AG10803 (cell line): ENCODE measurements at regions not wholly inside any gene's neighbourhood (a gene's known extent, or its start where the extent isn't known, plus 50 kb on each side); places are given as distances from the start of the nearest gene placed in this dataset.

Source experiments
- DNase-seq: peaks from one replicate; pipeline ENCODE4 v3.0.0; 2010; ENCODE audit warnings: low read depth
- H3K4me3 ChIP-seq: 2 replicates; pipeline ENCODE4 v1.5.1; 2011; ENCODE audit warnings: mild to moderate bottlenecking, low read length, control low read depth
- TF ChIP-seq, protein P1 (sequence below): conservative IDR thresholded peaks from 2 replicates; pipeline ENCODE4 v1.5.1; 2011; ENCODE audit warnings: mild to moderate bottlenecking, low read length, control low read depth, inconsistent platforms

DNA sequence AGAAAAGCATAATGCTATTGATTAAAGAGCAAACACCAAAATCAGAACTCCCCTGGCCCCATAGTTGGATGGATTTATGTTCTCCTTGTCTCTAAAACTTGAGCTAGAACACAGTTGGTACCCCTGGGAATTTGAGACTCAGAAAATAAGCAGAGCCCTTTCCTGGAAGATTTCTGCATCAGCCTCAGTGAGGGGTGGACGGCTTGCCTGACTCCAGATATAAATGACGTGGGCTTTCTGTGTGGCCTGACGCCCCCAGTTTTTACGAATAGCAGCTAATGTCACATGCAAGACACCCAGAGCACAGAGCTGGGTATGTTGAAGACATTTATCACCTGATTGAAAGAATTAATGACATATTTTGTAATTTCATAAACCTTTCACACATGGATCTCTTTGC is 130.8 kb downstream of the TRIM29 start:
- DNase-seq = no peak
- TF ChIP-seq, protein P1, sequence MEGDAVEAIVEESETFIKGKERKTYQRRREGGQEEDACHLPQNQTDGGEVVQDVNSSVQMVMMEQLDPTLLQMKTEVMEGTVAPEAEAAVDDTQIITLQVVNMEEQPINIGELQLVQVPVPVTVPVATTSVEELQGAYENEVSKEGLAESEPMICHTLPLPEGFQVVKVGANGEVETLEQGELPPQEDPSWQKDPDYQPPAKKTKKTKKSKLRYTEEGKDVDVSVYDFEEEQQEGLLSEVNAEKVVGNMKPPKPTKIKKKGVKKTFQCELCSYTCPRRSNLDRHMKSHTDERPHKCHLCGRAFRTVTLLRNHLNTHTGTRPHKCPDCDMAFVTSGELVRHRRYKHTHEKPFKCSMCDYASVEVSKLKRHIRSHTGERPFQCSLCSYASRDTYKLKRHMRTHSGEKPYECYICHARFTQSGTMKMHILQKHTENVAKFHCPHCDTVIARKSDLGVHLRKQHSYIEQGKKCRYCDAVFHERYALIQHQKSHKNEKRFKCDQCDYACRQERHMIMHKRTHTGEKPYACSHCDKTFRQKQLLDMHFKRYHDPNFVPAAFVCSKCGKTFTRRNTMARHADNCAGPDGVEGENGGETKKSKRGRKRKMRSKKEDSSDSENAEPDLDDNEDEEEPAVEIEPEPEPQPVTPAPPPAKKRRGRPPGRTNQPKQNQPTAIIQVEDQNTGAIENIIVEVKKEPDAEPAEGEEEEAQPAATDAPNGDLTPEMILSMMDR = no peak
- no peak overlapping the region for H3K4me3 ChIP-seq

DNA sequence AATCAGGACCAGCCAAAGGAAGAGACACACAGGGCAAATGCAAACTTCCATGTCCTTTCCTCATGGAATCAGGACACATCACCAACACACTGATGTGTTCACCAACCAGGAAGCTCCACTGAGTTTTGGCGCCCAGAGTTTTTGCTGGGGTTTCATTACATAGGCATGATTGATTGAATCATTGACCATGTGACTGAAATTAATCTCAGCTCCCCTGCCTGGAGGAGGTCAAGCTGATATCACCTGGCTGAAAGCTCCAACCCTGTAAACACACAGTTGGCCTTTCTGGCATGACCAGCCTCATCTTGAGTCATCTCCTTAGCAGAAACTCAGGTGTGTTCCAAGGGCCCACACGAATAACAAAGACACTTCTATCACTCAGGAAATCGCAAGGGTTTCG is 133.2 kb downstream of the TRIM29 start:
- TF ChIP-seq, protein P1 = no peak
- H3K4me3 ChIP-seq = no peak overlapping the region
- no peak for DNase-seq

DNA sequence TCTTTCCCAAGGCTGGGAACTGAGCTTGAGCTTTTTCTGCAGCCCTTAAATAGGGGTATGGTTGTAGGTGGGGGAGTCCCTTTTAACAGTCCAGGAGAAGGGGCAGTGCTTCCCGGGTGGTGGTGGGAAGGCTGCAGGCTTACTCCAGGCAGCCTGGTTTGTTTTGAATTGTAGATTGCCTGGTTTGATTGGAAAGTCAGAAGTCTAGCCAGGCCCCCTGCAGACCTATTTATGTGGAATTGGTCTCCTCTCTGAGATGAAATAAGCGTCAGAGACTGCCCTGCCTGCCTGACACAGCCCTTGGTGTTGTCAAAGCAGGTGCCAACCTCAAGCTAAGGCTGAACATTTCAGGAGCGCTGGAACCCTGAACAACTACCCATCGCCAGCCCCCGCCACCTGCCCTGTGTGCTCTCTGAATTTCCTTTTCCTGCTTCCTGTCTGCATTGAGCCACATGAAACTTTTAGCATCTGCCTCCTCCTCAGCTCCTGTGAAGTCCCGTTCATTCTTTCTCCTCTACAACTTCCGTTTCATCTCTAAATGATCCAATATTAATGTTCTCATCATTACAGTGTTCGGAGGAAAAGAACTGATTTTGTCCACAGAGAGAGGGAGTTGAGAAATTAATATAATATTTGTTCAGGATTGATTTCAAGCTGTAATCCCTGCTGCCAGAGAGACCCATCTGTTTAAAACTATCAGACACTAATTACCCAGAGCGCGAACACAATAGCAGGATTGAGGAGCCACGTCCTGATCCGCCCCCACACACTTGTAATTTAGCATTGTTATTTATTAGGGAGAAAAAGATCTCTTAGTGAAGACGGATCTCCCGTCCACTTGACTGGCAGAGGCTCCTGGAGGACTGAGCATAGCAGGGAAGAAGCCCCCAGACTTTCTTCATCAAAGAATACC is 136.5 kb downstream of the TRIM29 start:
- H3K4me3 ChIP-seq = no peak overlapping the region
- TF ChIP-seq, protein P1 = no peak
- no peak for DNase-seq

DNA sequence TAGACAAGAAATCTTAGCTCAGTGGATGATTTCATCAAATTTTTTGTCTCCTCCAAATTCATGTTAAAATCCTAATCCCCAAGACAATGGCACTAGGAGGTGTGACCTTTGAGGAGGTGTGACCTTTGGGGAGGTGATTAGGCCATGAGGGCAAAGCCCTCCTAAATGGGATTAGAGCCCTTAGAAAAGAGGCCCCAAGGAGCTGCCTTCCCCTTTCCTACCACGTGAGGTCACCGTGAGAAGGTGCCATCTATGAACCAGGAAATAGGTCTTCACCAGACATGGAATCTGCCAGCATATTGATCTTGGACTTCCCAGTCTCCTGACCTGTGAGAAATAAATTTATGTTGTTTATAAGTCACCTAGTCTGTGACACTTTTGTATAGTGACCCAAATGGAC is 138.7 kb downstream of the TRIM29 start:
- DNase-seq = no peak
- H3K4me3 ChIP-seq = no peak overlapping the region
- TF ChIP-seq, protein P1 = peak; percentile 34; the same call in 1 of the 2 replicates

DNA sequence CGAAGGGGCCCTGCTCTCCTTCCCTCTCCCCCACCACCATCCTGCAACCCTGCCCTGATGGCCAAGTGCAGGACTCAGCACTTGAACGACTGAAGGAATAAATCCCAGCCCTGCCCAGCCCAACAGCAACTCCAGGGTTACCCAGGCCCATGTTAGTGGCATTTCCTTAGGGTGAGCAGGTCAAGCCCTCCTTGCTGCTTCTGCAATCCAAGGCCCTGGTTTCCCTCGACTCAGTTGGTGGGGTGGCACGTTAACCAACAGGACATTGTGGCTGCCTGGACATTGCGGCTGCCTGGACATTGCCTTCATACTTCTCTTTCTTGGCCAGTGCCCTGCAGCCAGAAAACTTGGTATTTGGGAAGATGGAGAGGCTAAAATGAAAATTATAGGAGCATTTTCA is 141.4 kb downstream of the TRIM29 start:
- TF ChIP-seq, protein P1 = no peak
- no peak for DNase-seq
- H3K4me3 ChIP-seq = no peak overlapping the region

DNA sequence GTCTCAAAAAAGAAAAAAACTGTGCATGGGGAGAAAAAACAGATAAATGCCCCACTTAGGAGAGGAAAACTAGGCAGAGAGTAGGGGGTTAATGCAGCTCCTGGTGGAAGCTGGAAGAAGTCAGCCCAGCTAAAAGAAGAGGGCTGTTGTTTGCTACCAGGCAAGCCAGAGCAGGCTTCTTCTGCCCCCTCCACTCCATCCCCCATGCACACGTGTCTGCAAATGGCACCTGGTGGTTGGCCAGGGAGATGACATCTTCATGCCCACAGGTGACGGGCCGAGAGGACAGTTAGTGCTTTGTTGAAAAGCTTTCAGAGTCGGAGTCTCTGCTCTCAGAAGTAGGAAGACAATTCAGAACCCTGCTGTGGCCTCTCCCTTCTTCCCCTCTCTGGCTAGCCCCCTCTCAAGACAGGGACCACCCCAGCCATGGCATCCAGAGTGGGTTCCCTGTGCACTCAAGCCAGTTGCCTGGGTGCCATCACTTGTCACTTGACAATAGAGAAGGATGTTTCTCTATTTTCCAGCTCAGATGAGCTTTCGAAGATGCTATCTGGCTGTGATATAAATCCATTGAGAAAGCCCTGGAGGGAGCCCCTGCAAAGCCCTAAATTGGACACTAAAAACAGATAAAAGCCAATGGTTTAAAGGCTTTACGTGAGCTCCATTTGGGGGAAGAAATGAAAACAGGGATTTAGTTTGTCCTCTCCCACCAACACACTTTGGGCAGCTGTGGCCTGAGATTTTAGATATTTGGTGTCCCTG is 142.0 kb downstream of the TRIM29 start:
- TF ChIP-seq, protein P1 = no peak
- H3K4me3 ChIP-seq = no peak overlapping the region
- no peak for DNase-seq
